DMS153 (cell line): ENCODE measurements at regions not wholly inside any gene's neighbourhood (a gene's known extent, or its start where the extent isn't known, plus 50 kb on each side); places are given as distances from the start of the nearest gene placed in this dataset.
"Not testable (repeated sequence)": the region's sequence is repeated elsewhere in the genome, so short reads cannot be mapped to it uniquely, and the experiment has no call there.

ENCODE experiments used
- DNase-seq: peaks from one replicate; lab custom pipeline; 2025; lab: John Stamatoyannopoulos, UW

GRCh38 chrX:2640436-2641150 lies 50.5 kb upstream of the CD99 start:
- DNase-seq: no peak

GRCh38 chrX:2638279-2638678 lies 52.8 kb upstream of the CD99 start:
- no peak for DNase-seq

- no peak for DNase-seq
These were observed 55.8 kb upstream of the CD99 start for GRCh38 chrX:2635342-2635741.

- DNase-seq: no peak
These were observed 58.3 kb upstream of the CD99 start for GRCh38 chrX:2632533-2633504.

GRCh38 chrX:2631743-2632532 lies 59.2 kb upstream of the CD99 start:
- DNase-seq: no peak

GRCh38 chrX:2630935-2631742 lies 60.0 kb upstream of the CD99 start:
- not testable (repeated sequence) for DNase-seq

- DNase-seq: not testable (repeated sequence)
These were observed 60.8 kb upstream of the CD99 start for GRCh38 chrX:2630008-2630934.

- no peak for DNase-seq
These were observed 61.6 kb upstream of the CD99 start for GRCh38 chrX:2629316-2630007.

GRCh38 chrX:2628751-2629315 lies 62.3 kb upstream of the CD99 start:
- no peak for DNase-seq

GRCh38 chrX:2627272-2627867 lies 63.7 kb upstream of the CD99 start:
- DNase-seq: no peak

- DNase-seq: no peak
These were observed 64.3 kb upstream of the CD99 start for GRCh38 chrX:2626750-2627149.

GRCh38 chrX:2620576-2620975 lies 70.5 kb upstream of the CD99 start:
- no peak for DNase-seq

- no peak for DNase-seq
These were observed 72.6 kb upstream of the CD99 start for GRCh38 chrX:2618516-2618915.

GRCh38 chrX:2614911-2615310 lies 76.2 kb upstream of the CD99 start:
- no peak for DNase-seq

GRCh38 chrX:2610246-2611170 lies 80.6 kb upstream of the CD99 start:
- no peak for DNase-seq

GRCh38 chrX:2609431-2610238 lies 81.5 kb upstream of the CD99 start:
- no peak for DNase-seq
